Keratinocyte (primary cell): ENCODE measurements at regions not wholly inside any gene's neighbourhood (a gene's known extent, or its start where the extent isn't known, plus 50 kb on each side); places are given as distances from the start of the nearest gene placed in this dataset.
"Not testable (repeated sequence)": the region's sequence is repeated elsewhere in the genome, so short reads cannot be mapped to it uniquely, and the experiment has no call there.

ENCODE experiments used
- EZH2 ChIP-seq: IDR thresholded peaks from one replicate; pipeline ENCODE4 v1.6.1; 2012; ENCODE audit warnings: inconsistent platforms, mild to moderate bottlenecking, low read length, moderate library complexity
- TF ChIP-seq, protein P1 (sequence below), 3 experiments: IDR thresholded peaks in 1 of 3; conservative IDR thresholded peaks in 1 of 3; optimal IDR thresholded peaks in 1 of 3; 2 replicates in 2 of 3; 3 replicates in 1 of 3; pipeline versions ENCODE3 to v1.5.1; 2011; ENCODE audit warnings: low read length in 3 of 3, mild to moderate bottlenecking in 3 of 3, moderate library complexity in 2 of 3, control low read depth in 1 of 3, inconsistent platforms in 1 of 3; ENCODE audit not compliant: insufficient read depth in 2 of 3; ENCODE audit errors: extremely low read depth in 1 of 3

- TF ChIP-seq, protein P1, sequence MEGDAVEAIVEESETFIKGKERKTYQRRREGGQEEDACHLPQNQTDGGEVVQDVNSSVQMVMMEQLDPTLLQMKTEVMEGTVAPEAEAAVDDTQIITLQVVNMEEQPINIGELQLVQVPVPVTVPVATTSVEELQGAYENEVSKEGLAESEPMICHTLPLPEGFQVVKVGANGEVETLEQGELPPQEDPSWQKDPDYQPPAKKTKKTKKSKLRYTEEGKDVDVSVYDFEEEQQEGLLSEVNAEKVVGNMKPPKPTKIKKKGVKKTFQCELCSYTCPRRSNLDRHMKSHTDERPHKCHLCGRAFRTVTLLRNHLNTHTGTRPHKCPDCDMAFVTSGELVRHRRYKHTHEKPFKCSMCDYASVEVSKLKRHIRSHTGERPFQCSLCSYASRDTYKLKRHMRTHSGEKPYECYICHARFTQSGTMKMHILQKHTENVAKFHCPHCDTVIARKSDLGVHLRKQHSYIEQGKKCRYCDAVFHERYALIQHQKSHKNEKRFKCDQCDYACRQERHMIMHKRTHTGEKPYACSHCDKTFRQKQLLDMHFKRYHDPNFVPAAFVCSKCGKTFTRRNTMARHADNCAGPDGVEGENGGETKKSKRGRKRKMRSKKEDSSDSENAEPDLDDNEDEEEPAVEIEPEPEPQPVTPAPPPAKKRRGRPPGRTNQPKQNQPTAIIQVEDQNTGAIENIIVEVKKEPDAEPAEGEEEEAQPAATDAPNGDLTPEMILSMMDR (optimal IDR thresholded peaks at IDR 0.05 in 1 of 3, IDR thresholded peaks at IDR 0.05 in 1 of 3, conservative IDR thresholded peaks at IDR 0.05 in 1 of 3; ENCODE audit: extremely low read depth in 1 of 3, insufficient read depth in 2 of 3, low read length in 3 of 3) = not testable (repeated sequence)
- TF ChIP-seq EZH2 = not testable (repeated sequence)
These were observed 389.8 kb downstream of the DSEL start for GRCh38 chr18:67126751-67127150.
